HG03520 (cell line): ENCODE measurements at regions not wholly inside any gene's neighbourhood (a gene's known extent, or its start where the extent isn't known, plus 50 kb on each side); places are given as distances from the start of the nearest gene placed in this dataset.

Experiments used
- ATAC-seq: cut with Tn5 transposase; IDR thresholded peaks from one replicate; pipeline ENCODE4 v1.9.1; 2021; ENCODE audit warnings: mild to moderate bottlenecking, moderate library complexity; ENCODE audit not compliant: unreplicated experiment

DNA sequence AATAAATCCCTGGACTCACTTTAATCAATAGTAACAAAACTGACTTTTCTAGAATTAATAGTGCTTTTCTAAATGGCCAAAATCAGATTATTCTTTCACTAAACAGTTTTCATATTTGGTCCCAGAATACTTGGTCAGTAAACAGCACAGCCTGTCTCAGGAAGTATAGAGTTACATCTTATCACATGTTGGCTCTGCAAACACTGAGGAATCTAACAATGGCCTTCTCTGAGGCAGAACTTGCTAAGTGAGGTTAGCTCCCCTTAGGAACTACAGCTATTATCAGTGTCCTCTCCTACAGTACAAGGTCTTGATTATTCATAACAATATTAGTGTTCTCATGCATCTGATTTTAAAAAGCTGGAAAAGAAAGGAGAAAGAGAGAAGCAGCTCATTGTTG, 1622.8 kb downstream of the HACE1 start:
- no peak for ATAC-seq

DNA sequence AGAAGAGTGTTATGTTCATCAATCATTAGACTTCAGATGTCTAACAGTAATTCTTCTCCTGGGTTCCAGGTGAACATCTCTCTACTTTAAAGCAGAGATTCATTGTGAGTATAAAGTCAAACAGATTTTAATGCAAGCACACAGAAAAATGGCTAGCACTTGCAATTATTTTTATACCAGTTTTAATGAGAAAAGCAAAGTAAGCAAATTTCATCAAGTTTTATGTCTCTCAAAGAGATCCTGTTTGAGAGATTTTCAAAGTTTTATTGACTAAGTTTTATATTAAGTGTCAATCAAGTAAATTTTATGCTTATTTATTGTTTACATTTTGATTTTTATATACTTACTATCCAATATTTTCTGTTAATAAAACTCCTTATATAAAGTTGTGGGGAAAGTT, 1628.5 kb downstream of the HACE1 start:
- no peak for ATAC-seq

DNA sequence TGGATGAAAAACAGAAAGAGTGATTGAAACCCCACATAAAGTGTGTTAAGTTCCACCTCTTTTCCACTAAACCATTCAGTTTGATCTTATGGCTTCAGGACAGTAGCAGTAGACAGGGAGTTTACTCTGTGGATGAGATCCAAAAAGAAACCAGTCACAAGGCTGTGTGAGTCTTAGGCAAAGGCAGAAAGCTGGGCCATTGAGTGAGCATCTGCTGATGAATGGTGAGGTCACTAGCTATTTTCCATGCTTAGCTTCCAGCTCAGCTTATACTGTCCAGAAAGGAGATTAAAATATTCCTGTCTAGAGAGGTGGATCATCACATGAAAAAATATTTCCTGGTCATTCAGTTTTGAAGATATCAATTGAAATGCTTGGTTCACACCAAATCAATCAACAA, 1643.9 kb downstream of the HACE1 start:
- ATAC-seq = no peak

DNA sequence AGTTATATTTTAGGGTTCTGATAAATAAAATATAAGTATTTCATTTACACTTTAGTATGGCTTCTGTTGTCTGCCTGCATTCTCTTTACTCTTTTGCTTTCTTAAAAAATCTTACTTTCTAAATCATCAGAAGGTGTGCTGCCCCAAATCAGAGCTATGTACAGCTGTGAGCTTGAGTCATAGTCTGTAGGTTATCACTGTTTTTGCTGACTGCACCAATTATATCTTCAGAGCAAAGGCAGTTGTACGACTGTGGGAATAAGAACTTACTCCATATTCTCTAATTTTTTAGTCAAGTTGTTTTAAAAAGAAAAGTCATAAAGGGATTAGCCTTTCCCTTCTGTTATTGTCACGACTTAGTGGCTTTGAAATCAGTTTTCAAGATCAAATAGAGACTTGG, 1649.0 kb downstream of the HACE1 start:
- ATAC-seq = no peak

DNA sequence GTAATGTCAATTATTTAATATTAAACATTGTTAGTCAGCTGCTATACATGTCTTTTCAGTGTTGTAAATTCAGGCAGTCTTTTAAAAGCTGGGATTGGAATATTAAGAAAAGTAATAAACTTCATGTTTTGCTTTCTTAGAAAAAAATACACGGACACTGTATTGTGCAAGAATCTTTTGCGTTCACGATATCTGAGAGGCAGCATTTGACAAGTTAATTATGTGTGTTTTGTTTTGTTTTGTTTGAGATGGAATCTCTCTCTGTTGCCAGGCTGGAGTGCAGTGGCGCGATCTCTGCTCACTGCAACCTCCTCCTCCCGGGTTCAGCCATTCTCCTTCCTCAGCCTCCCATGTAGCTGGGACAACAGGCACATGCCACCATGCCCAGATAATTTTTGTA, 1661.3 kb downstream of the HACE1 start:
- no peak for ATAC-seq

DNA sequence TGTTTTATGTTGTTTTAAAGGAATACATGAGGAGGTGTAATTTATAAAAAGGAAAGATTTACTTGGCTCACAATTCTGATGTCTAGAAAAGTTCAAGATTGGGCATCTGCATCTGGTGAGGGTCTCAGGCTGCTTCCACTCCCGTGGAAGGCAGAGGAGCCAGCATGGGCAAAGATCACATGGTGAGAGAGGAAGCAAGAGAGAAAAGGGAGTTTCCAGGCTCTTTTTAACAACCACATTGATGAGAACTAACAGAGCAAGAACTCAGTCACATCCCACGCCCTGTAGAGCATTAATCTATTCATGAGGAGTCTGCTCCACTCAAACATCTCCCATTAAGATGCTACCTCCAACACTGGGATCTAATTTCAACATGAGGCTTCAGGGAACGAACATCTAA, 1666.3 kb downstream of the HACE1 start:
- no peak for ATAC-seq

DNA sequence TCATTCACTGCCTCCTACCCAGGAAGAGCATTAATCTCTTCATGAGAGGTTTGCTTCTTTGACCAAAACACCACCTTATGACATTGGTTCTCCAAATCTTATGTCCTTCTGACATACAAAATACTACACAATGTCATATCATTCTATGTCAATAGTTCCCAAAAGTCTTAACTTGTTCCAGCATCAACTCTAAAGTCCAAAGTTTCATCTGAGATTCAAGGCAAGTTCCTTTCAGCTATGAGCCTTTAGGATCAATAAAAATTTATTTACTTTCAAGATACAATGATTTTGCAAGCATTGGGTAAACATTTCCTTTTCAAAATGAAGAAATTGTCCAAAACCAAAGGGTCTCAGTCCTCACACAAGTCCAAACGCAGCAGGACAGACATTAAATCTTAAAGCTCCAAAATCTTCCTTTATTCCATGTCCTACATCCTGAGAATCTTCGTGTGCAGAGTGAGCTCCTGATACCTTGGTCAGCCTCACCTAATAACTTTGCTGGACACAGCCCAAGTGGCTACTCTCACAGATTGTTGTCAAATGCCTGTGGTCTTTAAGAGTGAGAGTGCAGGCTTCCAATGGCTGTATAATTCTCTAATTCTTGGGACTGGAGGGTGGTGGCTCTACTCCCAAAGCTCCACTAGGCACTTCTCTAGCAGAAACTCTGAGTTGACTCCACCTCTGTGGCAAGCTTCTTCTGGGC, 1668.2 kb downstream of the HACE1 start:
- ATAC-seq = no peak

DNA sequence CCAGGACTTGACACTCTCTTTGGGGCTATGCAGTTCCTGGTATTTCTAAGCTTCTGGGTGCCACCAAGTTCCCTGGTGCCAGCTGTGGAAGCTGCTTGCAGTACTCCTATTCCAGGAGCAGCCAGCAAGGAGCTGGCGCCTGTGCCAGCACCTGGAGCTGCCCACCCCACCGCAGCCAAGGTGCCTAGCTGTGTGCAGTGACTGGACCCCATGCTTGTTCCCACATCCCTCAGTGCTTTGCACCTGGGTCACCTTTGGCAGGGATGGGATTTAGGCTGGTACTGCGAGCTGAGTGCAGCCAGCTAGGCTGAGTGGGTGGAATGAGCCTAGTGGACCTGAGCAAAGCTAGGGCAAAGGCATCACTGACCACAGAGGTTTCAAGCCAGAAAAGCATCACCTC, 1674.9 kb downstream of the HACE1 start:
- ATAC-seq = no peak

DNA sequence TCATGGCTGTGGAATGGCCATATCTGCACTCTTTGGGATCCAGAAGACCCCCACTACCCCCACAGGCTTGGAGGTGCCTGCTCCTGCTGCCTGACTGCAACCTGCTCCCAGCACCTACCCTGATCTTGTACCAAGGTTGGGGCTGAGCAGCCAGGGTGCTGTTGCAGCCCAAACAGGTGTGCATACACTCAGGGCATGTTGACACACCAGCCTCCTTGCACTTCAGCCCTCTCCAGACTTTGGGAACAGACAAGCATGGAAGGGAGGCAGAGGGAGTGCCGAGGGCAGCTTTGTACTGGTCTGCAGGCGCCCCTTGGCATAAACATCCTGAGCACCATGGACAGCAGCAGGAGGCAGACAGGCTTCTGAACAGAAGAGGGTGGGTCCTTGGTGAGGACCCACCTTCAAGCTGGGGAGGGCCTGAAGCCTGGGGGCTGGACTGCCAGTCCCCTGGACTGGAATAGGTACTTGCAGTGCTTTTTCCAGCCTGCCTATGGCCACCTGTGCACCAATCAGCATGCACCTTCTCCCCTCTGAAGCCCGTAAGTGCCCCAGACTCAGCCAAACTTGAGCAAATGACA, 1675.8 kb downstream of the HACE1 start:
- no peak for ATAC-seq

DNA sequence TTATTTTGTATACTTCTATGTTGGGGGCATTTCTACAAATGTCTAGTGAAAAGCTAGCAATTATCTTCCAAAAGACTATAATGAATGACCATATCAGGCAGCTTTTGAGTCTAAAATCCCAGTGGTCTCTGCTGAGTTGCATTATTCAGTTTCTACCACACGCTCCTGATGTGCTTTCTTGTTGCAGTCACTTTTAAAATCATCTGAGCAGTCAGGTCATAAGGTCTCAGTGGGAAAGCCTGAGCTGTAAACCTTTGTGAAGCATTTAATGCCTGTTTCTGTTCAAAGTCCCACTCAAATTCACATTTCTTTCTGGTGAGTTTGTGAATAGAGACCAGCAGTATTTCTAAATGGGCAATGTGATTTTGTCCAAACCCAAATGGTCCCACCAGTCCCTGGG, 1681.5 kb downstream of the HACE1 start:
- no peak for ATAC-seq

DNA sequence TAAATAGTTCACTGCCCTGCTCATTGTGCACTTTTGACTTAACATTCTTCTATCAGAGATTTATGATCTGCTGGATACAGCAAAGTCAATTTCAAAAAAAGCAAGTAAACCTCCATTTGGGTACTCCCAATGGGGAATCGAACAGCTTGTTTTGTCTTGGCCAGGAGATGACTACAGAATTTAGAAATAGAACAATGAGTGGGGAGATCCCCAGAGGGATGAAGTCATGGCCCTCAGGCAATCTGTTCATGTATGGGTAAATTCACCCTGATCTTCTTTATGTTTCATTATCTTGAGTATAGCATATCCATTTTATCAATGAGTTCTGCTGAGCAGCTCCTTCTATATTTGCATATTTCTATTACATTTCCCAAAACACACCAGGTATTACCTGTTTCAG, 1681.9 kb downstream of the HACE1 start:
- ATAC-seq = no peak

DNA sequence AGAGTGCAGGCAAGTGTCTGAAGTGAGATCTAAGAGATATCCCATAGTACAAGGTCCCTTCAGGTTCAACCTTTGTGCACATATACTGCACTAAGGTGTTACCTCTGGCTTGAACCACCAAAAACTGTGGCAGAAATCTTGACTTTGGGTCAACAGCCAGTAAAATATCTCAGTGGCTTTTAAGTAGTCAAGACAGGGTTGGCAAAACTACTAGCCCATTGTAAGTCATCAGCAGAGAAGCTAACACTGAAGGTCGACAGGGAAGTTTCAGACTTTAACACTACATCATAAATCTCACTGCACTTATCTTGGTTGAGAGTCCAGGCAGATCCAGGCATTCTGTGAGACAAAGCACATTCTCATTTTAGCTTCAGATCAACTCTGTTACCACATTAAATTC, 1684.7 kb downstream of the HACE1 start:
- no peak for ATAC-seq

DNA sequence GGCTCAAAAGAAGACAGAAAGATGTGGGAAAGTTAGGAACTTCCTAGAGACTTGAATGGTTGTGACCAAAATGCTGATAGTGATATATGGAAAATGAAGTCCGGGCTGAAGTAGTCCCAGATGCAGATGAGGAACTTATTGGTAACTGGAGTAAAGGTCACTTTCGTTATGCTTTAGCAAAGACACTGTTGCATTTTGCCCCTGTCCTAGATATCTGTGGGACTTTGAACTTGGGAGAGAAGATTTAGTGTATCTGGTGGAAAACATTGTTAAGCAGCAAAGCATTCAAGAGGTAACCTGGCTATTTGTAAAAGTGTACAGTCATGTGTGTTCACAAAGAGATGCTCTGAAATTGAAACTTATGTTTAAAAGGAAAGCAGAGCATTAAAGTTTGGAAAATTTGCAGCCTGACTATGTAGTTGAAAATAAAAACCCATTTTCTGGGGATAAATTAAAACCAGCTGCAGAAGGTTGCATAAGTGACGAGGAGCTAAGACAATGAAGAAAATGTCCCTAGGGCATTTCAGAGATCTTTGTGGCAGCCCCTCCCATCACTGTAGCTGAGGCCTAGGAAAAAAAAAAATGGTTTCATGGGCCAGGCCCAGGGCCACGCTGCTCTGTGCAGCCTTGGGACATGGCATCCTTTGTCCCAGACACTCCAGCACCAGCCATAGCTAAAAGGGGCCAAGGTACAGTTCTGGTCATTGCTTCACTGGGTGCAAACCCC, 1692.2 kb downstream of the HACE1 start:
- no peak for ATAC-seq

DNA sequence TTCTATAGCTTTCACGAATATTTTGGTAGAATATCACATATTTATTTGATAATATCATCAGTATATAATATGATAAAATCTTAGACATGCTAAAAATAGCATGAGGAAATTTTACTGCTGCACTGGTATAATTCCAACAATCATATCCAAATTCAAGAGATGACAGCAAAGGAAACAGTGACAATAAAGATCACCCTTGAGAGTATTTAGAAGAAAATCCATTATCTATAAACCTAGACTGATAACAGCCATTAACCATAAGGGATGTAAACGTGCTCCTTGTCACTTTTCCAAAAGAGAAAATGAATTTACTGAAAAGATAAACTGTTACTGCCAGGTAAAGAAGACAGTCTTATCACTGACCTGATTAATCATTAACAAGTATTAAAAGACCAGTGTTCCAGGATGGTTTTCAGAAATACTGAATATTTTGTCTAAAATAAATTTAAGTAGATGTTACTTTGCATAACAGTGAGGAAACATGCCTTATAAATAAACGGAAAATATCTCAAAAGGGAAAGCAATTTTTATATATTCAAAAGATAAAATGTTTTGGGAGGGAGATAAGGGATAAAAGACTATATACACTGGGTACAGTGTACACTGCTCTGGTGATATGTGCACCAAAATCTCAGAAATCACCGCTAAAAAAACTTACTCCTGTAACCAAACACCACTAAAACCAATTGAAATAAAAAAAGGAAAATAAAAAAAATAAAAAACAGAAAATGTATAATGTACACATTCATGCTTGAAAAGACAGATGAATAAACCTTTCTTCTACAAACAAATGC, 1704.7 kb downstream of the HACE1 start:
- no peak for ATAC-seq

DNA sequence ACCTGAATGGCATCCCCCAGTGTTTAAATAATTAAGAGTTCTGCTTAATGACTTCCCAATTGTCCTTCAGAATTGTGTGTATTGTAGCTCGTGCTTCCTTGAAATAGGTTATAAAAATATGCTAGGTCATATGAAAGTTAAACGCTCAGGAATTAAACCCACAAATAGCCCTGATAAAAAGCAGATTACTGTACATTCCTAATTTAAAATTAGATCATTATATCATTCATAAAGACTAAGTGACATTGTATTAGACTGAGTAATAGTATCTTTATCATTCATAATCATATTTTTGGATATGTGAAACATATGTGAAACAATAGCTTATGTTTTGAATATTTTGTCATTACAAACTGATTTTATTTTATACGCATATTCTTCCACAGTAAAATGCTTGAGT, 1706.7 kb downstream of the HACE1 start:
- no peak for ATAC-seq

DNA sequence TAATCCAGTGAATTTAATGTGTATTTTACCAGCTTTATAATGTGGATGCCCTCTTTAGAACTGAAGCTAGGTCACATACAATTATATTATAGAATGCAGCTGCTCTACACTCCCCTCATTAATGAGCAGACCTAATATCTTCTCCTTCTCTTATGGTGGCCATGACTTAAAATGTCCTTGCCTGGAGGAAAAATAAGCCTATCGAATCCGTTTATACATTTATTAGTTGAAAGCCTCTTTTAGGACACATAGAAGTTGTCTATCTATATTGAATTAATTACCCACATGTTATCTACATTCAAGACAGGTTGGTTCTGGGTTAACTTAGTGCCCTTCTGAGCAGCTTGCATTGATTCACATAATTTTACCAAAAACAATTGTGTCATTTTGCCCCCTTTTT, 1716.8 kb downstream of the HACE1 start:
- ATAC-seq = no peak

DNA sequence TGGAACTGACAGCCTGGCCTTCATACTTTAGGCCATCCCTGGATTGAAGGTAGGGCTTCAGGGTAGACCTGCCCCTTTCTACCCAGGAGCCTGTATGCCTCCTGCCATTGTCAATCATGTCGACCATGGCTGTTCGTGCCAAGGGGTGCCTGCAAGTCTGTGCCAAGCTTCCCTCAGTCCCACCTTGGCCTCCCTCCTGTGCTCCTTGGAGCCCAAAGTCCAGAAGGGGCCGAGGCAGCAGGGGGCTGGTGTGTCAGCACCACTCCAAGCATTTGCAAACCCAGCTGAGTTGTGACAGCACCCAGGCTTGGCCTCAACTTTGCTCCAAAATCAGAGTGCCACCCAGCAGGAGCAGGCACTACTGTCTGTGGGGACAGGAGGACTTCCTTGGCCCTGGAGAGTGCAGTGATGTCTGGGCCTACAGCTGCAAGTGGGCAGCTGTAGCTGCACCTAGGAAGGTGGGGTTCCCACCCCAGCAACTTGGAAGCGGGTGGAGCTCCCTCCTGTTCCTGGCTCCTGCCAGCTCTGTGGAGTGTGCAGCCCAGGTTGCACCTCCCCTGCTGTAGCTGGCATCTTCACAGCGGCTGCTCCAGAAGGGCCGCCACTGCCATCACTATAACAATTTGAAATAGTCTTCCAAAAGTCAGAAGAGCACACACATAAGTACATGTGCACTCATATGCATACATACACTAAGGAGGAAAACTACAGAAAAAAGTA, 1719.3 kb downstream of the HACE1 start:
- ATAC-seq = no peak

DNA sequence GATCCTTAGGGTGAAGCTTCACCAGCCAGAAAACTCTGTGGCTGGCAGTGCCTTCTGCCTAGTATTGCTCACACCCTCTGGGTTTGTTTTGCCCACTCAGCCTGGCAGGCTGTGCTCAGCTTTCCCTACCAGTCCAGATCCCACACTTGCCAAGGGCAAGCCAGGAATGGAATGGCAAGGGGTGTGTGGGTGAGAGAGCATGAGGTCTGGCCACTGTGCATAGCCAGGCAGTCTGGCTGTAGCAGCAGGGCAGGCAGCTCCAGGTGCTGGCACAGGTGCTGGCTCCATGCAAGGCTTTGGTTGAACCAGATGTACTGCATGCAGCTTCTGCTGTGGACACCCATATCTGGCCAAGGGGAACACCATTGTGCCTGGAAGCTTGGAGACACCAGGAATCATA, 1720.3 kb downstream of the HACE1 start:
- no peak for ATAC-seq

DNA sequence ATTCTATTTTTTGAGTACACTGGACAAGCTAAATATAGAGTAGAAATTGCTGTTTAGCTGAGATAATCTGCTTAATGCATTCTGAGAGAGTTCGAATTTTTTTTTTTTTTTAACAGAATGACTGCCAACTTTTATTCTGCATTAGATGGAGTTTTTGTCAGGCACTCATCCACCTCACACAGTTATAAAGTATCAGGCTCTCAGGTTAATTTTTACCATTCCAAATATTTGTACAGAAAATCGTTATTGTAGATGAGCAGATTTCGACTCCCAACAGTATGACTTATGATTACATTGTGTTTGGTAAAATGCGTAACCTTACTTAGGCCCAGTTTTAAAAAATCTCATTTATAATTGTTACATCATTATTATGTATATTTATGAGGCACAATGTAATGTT, 1731.0 kb downstream of the GRIK2 start:
- ATAC-seq = no peak

DNA sequence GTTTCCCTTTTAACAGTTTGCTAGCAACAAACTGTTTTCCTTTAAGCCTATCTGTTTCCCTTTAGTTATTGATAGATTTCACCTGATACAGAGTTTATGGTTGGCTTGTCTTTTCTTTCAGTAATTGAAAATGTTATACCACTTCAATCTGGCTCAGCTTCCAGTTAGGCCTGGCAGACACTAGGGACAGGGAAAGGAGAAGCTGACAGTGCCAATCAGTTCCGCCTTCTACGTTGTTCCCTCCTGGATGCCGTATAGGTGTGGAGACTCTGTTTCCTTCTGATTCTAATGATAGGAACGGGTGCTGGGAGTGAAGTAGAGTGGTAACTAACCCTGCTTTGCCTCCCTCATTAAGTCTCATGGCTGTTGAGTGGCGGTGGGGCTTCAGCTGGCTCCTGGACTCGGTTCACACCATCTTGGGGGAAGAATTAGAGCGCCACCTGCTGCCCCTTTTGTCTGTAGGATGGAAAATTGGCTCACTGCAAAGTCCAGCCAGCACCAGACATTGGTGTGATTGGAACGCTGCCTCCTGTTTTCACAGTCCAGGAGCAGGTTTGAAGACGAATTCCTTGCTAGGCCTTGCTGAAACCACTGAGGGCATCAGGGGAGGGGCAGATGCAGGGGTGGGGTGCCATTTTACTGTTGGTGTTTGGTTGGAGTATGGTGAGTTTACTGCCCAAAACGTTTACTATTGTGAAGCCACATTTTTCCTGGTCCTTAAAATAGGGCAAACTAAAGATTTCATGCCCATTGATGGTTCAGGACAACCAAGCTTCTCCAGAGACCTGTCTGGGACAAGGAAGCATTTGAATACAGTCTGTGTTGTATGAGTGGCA, 1729.5 kb downstream of the GRIK2 start:
- no peak for ATAC-seq
